Fibroblast of lung (primary cell): ENCODE measurements at regions not wholly inside any gene's neighbourhood (a gene's known extent, or its start where the extent isn't known, plus 50 kb on each side); places are given as distances from the start of the nearest gene placed in this dataset.

ENCODE experiments used
- CTCF ChIP-seq, 2 donors: IDR thresholded peaks in 1 of 2; conservative IDR thresholded peaks in 1 of 2; 1 replicate in 1 of 2; 2 replicates in 1 of 2; pipeline ENCODE4 v1.5.1; 2011 to 2012; ENCODE audit warnings: low read length in 2 of 2, control low read depth in 1 of 2, inconsistent platforms in 1 of 2, low read depth in 1 of 2, mild to moderate bottlenecking in 1 of 2
- EZH2 ChIP-seq: IDR thresholded peaks from 2 replicates; pipeline ENCODE4 v1.5.1; 2012; ENCODE audit warnings: low read length, control low read depth, mild to moderate bottlenecking; ENCODE audit errors: missing control alignments

GRCh38 chr9:84072621-84073180 is 92.1 kb downstream of the RMI1 start:
- TF ChIP-seq CTCF (conservative IDR thresholded peaks at IDR 0.05 in 1 of 2, IDR thresholded peaks at IDR 0.05 in 1 of 2; ENCODE audit: low read depth in 1 of 2, low read length in 2 of 2), result no peak
- no peak for TF ChIP-seq EZH2
